Tibial nerve (tissue), 4 donors: ENCODE measurements at regions not wholly inside any gene's neighbourhood (a gene's known extent, or its start where the extent isn't known, plus 50 kb on each side); places are given as distances from the start of the nearest gene placed in this dataset.

Experiments used
- CTCF ChIP-seq, 5 experiments: fragments of 200-600 bp in 3 of 5; fragments of 450-650 bp in 2 of 5; sonication (generic) in 3 of 5; IDR thresholded peaks; one replicate each; pipeline ENCODE4 v1.5.1; 2016 to 2019; ENCODE audit warnings: antibody characterized with exemption in 5 of 5, mild to moderate bottlenecking in 3 of 5, moderate library complexity in 2 of 5
- EP300 ChIP-seq, 2 donors: sonication (generic); formaldehyde crosslinking; IDR thresholded peaks; one replicate each; pipeline ENCODE4 v1.6.1; 2017; ENCODE audit warnings: antibody characterized with exemption in 2 of 2, mild to moderate bottlenecking in 1 of 2
- POLR2A ChIP-seq, 2 donors: fragments of 450-650 bp; IDR thresholded peaks; one replicate each; pipeline ENCODE4 v1.6.1; 2017; ENCODE audit warnings: antibody characterized with exemption in 2 of 2, mild to moderate bottlenecking in 2 of 2, moderate library complexity in 2 of 2

DNA sequence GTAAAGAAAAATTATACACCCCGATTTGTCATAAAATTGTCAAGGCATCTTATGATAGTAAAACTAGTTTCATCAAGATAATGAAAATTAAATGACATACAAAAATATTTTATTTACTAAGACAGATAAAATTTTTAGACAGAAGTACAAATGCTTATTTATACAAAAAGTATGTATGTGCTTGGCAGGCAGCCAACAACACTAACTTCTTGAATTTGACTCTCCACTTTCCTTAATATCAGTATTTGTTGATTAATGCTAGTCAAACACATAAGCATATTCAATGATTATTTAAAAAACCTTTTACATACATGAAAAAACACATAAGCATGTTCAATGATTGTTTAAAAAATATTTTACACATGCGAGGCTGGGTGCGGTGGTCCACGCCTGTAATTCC lies 1079.9 kb upstream of the CDH6 start:
- no peak for TF ChIP-seq CTCF (IDR thresholded peaks at IDR 0.05)
- no peak for TF ChIP-seq POLR2A (IDR thresholded peaks at IDR 0.05)
- no peak for TF ChIP-seq EP300 (IDR thresholded peaks at IDR 0.05)
